Transverse colon (tissue), 4 donors: ENCODE measurements at regions not wholly inside any gene's neighbourhood (a gene's known extent, or its start where the extent isn't known, plus 50 kb on each side); places are given as distances from the start of the nearest gene placed in this dataset.
A peak's percentile ranks its signal among the peaks of the same experiment; 100 is the strongest.
"Not testable (repeated sequence)": the region's sequence is repeated elsewhere in the genome, so short reads cannot be mapped to it uniquely, and the experiment has no call there.

Source experiments
- DNase-seq: peaks from one replicate; pipeline ENCODE4 v3.0.0-alpha.2; 2019
- H3K27ac ChIP-seq, 4 donors: fragments of 200-600 bp; sonication (generic); 2 replicates each; pipeline ENCODE4 v1.5.1; 2016 to 2018; ENCODE audit warnings: inconsistent platforms in 4 of 4
- H3K27me3 ChIP-seq: fragments of 200-600 bp; sonication (generic); 2 replicates; pipeline ENCODE4 v1.5.1; 2017; ENCODE audit warnings: inconsistent platforms
- H3K36me3 ChIP-seq, 4 donors: fragments of 200-600 bp; sonication (generic); 2 replicates each; pipeline ENCODE4 v1.5.1; 2017 to 2019; ENCODE audit warnings: inconsistent platforms in 4 of 4
- H3K4me1 ChIP-seq, 4 donors: fragments of 200-600 bp; sonication (generic); 2 replicates each; pipeline ENCODE4 v1.5.1; 2017 to 2020; ENCODE audit warnings: inconsistent platforms in 4 of 4
- H3K4me3 ChIP-seq, 4 donors: fragments of 200-600 bp; sonication (generic); 1 replicate in 1 of 4; 2 replicates in 3 of 4; pipeline versions ENCODE4 v1.5.1 to v1.6.1; 2017 to 2019; ENCODE audit warnings: inconsistent platforms in 4 of 4
- H3K9me3 ChIP-seq, 2 donors: fragments of 200-600 bp; sonication (generic); 2 replicates each; pipeline ENCODE4 v1.5.1; 2017 to 2019; ENCODE audit warnings: inconsistent platforms in 2 of 2
- WGBS, 2 donors: methylation state at CpG; one replicate each; pipeline ENCODE4 v1.1.5; 2018; ENCODE audit warnings: low coverage in 1 of 2; 5-methylcytosine and 5-hydroxymethylcytosine counted together
- in situ Hi-C, 4 donors: fragments of 200-750 bp; cut with MboI; loops; one replicate each; pipeline versions ENCODE4 v1.15.0 to v1.15.1; 2017; ENCODE audit warnings: low sequenced_read_pairs in 3 of 4, low pct_ligation_motif_present in 1 of 4, low pct_unique_long_range_greater_than_20kb in 1 of 4
- intact Hi-C: fragments of 100-400 bp; cut with DNase I; formaldehyde crosslinking; loops from one replicate; pipeline ENCODE4 v1.15.1; 2023; ENCODE audit warnings: low total_unique reads
- small RNA-seq, 4 donors: library from RNA; depleted of rRNA; stranded (forward); fragments of <200 nt; gene quantifications; one replicate each; pipeline ENCODE3, GENCODE V24; 2016
- TF ChIP-seq, protein P1 (sequence below), 5 experiments: fragments of 200-600 bp in 3 of 5; fragments of 450-650 bp in 2 of 5; sonication (generic) in 3 of 5; IDR thresholded peaks; 1 replicate in 2 of 5; 2 replicates in 3 of 5; pipeline ENCODE4 v1.5.1; 2016 to 2017; ENCODE audit warnings: antibody characterized with exemption in 5 of 5, inconsistent platforms in 3 of 5, mild to moderate bottlenecking in 2 of 5, moderate library complexity in 1 of 5

GRCh38 chr1:121097127-121097866 lies 86.8 kb downstream of the FAM72B start:
- intact Hi-C loops, H3K9me3 ChIP-seq, H3K4me1 ChIP-seq, H3K27me3 ChIP-seq, H3K36me3 ChIP-seq, in situ Hi-C loops: not testable (repeated sequence)
- Histone ChIP-seq H3K4me3 (peak overlapping the region in 3 of 4 donors; percentile 33 to 60 (median 39)), H3K27ac (peak overlapping the region; percentile 63 to 80 (median 70))
- 0% methylated on average over 13 of the region's 69 CpGs; no CpG with 5 or more reads in 1 of the 2 donors for WGBS, 2 donors
- peak; percentile 87 for DNase-seq
- TF ChIP-seq, protein P1, sequence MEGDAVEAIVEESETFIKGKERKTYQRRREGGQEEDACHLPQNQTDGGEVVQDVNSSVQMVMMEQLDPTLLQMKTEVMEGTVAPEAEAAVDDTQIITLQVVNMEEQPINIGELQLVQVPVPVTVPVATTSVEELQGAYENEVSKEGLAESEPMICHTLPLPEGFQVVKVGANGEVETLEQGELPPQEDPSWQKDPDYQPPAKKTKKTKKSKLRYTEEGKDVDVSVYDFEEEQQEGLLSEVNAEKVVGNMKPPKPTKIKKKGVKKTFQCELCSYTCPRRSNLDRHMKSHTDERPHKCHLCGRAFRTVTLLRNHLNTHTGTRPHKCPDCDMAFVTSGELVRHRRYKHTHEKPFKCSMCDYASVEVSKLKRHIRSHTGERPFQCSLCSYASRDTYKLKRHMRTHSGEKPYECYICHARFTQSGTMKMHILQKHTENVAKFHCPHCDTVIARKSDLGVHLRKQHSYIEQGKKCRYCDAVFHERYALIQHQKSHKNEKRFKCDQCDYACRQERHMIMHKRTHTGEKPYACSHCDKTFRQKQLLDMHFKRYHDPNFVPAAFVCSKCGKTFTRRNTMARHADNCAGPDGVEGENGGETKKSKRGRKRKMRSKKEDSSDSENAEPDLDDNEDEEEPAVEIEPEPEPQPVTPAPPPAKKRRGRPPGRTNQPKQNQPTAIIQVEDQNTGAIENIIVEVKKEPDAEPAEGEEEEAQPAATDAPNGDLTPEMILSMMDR (IDR thresholded peaks at IDR 0.05) = peak; percentile 60 to 83 (median 75)

DNA sequence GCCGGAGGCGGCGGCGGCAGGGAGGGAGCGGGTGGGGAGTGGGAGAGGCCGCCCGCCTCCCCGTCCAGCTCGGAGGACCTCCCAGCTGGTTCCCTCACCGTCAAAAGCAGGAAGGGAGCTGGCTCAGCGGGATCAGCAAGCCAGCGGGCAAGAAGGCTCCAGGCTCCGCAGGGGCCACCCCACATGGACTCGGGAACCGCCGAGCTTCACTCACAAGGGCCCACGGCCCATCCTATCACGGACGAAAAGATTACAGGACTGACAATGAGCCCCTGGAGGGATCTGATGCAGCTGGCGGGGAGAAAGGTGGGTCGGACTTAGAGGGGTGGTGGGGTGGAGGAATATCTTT lies 86.3 kb downstream of the FAM72B start:
- H3K27ac ChIP-seq, H3K4me1 ChIP-seq, intact Hi-C loops, H3K36me3 ChIP-seq, DNase-seq, H3K27me3 ChIP-seq, H3K9me3 ChIP-seq, in situ Hi-C loops: not testable (repeated sequence)
- peak overlapping the region in 3 of 4 donors; percentile 33 to 60 (median 39) for H3K4me3 ChIP-seq
- 10% methylated on average over 4 of the region's 21 CpGs; no CpG with 5 or more reads in 1 of the 2 donors for WGBS, 2 donors

- H3K36me3 ChIP-seq, H3K27me3 ChIP-seq, H3K9me3 ChIP-seq, DNase-seq, H3K4me1 ChIP-seq, intact Hi-C loops, in situ Hi-C loops, H3K4me3 ChIP-seq, H3K27ac ChIP-seq: not testable (repeated sequence)
- 67 to 75% methylated on average over 1 of the region's 1 CpG for WGBS, 2 donors
Observed at GRCh38 chr1:121109025-121109424, 75.1 kb downstream of the FAM72B start.

GRCh38 chr1:121116522-121117297 lies 67.4 kb downstream of the FAM72B start:
- Histone ChIP-seq H3K4me3 (peak overlapping the region in 2 of 4 donors; percentile 18 to 43), H3K27ac (peak overlapping the region; percentile 26 to 70 (median 53))
- H3K4me1 ChIP-seq, DNase-seq, in situ Hi-C loops, H3K36me3 ChIP-seq, H3K9me3 ChIP-seq, H3K27me3 ChIP-seq, intact Hi-C loops: not testable (repeated sequence)
- 53% methylated on average over 5 of the region's 44 CpGs; no CpG with 5 or more reads in 1 of the 2 donors for WGBS, 2 donors

- in situ Hi-C loops, H3K27me3 ChIP-seq, DNase-seq, intact Hi-C loops, H3K4me1 ChIP-seq, H3K9me3 ChIP-seq, H3K36me3 ChIP-seq: not testable (repeated sequence)
- Histone ChIP-seq H3K27ac (peak overlapping the region in 3 of 4 donors; percentile 41 to 70 (median 65)), H3K4me3 (peak overlapping the region in 2 of 4 donors; percentile 18 to 43)
- WGBS, 2 donors = 24 to 40% methylated on average over 3 to 8 of the region's 10 CpGs
Observed at GRCh38 chr1:121117298-121117611, 66.9 kb downstream of the FAM72B start.

- H3K36me3 ChIP-seq, DNase-seq, H3K9me3 ChIP-seq, in situ Hi-C loops, H3K27me3 ChIP-seq, H3K4me1 ChIP-seq, intact Hi-C loops: not testable (repeated sequence)
- WGBS, 2 donors = 55% methylated on average over 37 of the region's 47 CpGs; no CpG with 5 or more reads in 1 of the 2 donors
- Histone ChIP-seq H3K4me3 (peak overlapping the region in 3 of 4 donors; percentile 10 to 46 (median 29)), H3K27ac (peak overlapping the region; percentile 50 to 75 (median 66))
Observed at GRCh38 chr1:121117622-121118479, 66.3 kb downstream of the FAM72B start.

Small RNA genes lying in the stretch of these regions (small RNA-seq; reads per million reads assigned to genes)
- 0 to 0.98 (median 0.29) reads per million in 4 donors for gene RF00003
- 0 reads per million in 4 donors for gene RNVU1-4
